ENCODE measurements at regions not wholly inside any gene's neighbourhood (a gene's known extent, or its start where the extent isn't known, plus 50 kb on each side); places are given as distances from the start of the nearest gene placed in this dataset.

DNA sequence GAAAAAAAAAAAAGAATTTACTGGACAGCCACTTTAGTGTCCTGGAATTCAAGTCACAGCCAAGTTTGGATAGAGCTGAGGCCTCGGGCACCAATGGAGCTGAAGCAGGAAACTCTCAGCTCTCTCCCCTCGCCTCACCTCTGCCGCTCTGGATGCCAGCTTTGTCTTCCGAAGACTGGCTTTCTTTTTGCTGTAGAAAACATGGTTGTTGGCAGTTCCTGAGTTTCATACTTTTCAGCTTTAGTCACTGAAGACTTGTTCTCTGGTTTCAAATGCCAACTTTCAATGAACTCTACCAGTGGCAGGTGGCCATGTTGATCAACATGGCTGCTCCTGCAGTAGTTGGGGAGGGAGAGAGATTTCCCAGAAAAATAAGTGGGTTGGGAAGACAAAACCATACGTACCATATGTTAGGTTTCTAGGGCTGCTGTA is 142.2 kb downstream of the SNX18 start:
- DNase-seq (ENCODE audit: low read depth in 3 of 3, low spot score in 2 of 3), result no peak

DNA sequence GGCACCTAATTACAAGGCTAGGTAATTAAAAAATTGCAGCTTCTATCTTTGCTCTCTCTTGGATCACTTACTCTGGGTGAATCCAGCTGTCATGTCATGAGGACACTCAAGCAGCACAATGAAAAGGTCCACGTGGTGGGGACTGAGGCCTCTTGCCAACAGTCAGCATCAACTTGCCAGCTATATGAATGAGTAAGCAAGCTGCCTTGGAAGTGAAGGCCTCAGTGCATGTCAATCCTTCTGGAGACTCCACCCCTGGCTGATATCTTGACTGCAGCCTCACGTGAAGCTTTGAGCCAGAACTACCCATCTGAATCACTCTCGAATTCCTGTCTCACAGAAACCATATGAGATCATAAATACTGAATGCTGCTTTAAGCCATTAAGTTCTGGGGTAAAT is 140.5 kb downstream of the SNX18 start:
- DNase-seq (ENCODE audit: low read depth in 3 of 3, low spot score in 2 of 3), result no peak

DNA sequence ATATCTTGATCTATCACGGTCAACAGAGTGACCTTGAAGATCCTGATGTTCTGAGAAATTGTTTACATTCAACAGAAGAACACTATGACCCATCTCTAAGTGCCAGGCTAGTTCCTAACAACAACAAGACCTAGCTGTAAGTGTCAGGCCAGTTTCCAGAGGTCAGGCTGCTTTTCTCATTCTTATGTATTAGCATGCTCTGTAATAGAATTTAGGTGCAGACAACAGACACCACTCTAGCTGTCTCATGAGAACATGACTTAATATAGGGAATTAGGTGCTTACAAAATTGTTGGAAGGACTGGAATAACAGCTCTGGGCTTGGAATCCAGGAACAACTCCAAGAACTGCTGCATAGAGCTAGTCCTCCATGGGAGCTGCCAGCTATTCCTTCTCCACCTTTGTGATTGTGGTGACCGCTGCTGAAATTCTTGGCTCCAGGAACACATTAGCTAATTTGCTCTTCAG is 138.7 kb downstream of the SNX18 start:
- no peak for DNase-seq (ENCODE audit: low read depth in 3 of 3, low spot score in 2 of 3)

DNA sequence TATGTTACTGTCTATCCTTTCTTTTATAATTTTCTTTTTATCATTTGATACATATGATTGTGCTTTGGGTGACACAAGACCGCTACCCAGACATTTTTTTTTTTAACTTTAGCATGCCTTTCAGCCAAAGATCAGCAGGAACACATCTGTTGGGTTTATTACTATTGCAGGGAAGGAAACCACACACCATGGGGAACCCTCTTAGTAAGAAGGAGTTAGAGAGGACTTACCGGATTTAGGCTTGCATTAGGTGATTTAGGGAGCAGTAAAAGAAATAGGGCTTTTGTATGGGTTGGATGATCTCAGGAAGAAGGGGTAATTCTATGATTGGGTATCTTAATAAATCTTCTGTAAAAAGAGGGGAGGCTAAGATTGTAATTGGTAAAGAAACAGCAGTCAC is 138.2 kb downstream of the SNX18 start:
- DNase-seq (ENCODE audit: low read depth in 3 of 3, low spot score in 2 of 3), result no peak

DNA sequence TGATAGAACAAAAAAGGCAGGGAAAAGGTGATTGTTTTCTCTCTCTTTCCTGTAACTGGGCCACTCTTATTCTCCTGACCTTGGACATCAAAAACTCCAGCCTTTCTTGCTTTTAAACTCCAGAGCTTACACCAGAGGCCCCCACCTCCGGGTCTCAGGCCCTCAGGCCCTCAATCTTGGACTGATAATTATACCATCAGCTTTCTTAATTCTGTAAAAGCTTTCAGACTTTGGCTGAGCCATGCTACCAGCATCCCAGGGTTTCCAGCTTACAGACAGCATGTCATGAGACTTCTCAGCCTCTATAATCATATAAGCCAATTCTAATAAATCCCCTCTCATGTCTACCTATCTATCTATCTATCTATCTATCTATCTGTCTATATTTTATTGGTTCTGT is 137.7 kb downstream of the SNX18 start:
- DNase-seq (ENCODE audit: low read depth in 3 of 3, low spot score in 2 of 3), result no peak

DNA sequence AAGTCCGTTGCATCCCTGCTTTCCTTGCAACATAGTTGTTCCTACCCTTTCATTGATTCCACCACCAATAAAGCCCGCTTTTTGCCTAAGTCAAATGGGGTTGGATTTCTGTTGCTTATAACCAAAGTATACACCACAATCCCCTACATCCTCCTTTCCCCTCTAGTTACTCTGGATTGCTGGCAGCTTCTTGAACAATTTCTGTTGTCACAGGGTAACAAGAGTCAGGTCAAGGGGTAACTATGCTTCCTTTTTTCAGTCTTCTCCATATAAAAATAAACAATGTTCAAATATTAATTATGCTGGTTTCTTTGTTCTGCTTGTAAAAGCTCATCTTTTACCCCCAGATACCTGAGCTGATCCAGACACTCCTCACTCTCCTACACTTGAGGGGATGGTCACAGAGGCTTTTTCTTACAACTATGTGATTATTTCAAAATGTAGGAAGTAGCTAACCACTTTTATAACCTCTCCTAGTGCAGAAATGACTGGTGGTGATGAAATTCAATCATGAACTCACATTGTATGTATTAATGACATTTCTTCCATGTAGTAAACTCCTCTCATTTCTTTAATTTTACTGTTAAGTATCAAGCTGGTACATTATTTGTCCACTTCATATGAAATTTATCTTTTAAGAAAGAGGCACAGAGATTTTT is 136.5 kb downstream of the SNX18 start:
- DNase-seq (ENCODE audit: low read depth in 3 of 3, low spot score in 2 of 3), result no peak

DNA sequence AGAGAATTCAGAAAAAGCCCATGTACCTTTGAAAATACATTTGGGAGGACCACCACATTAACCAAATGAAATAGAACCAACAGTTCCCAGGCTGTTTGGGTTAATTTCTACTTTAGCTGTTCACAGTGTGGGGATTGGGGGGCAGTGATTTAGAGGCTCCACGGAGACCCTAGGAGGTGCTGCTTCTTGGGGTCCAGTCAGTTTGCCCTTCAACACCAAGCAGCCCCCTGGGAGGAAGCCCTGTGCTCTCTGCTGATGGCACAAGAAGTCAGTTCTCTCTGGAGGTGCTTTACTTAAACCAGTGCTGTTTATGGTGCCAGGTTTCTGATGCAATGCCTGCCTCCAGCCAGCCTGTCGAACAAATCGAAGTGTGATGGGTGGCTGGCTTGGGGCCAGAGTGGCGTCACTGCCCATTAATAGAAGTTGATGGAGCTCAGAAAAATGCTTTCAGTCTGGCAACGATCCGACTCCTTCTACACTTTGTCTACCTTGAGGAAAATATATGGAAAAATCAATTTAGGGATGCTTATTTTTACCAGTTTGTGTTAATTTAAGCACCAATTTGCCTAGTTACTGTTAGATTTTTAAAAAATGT is 134.0 kb downstream of the SNX18 start:
- no peak for DNase-seq (ENCODE audit: low read depth in 3 of 3, low spot score in 2 of 3)

DNA sequence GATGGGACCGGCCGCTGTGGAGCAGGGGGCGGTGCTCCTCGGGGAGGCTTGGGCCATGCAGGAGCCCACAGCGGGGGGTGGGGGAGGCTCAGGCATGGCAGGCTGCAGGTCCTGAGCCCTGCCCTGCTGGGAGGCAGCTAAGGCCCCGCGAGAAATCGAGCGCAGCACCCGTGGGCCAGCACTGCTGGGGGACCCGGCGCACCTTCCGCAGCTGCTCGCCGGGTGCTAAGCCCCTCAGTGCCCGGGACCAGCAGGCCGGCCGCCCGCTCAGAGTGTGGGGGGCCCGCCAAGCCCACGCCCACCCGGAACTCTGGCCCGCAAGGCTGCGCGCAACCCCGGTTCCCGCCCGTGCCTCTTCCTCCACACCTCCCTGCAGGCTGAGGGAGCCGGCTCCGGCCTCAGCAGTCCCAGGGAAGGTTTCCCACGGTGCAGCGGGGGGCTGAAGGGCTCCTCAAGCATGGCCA is 131.5 kb downstream of the SNX18 start:
- no peak for DNase-seq (ENCODE audit: low read depth in 3 of 3, low spot score in 2 of 3)

DNA sequence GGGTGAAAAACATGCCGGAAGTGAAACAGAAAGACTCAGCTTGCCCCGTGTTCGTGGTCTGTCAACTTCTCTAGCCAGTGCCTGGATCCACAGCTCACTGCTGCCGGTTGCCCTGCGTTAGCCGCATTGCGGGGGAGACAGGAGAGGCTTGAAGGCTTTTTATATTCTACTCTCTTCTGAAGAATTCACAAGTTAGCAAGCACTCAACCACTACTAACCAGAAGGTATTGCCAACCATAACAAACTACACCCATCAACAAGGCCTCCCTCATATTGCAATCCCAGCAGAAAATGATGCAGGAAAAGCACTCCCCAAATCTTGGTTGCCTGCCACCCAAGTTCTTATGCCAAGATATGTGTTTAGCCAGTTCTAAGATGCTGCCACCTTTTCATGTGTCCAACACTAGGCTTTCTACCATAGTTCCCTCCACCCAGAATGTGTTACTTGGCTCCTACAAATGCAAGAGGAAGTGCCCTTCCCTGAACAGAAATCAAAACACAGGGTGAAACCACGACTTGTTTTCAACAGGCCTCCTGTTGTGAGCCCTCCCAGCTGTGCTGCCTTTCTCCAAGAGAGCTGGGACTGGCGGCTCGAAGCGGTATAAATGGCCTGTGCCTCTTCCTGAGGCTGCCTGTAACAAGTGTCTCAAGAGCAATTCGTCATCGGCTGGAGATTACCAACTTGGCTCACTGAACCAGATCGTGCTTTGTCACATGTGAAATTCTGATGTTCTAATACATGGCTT is 129.0 kb downstream of the SNX18 start:
- DNase-seq (ENCODE audit: low read depth in 3 of 3, low spot score in 2 of 3), result peak in 1 of 3 donors; percentile 36

DNA sequence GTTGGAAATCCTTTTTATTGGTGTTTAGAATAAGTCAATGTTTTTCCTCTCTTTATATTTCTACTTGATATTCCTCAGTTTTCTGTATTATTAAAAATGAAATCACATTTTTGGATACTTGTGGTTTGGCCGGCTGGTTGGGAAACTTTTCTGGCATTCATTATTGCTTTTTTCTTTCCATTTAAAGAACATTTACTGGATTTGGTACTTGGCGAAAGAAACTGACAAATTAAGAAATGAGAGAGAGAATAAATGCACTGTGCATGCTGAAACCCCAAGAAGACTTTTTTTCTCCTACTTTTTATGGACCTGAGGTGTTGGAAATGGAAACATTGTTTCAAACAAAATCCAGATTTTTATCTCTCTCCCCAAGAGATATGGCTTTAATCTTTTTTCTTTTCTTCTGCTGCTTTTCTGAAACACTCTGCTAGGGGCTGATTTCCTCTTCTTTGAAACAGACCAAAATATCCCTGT is 128.4 kb downstream of the SNX18 start:
- no peak for DNase-seq (ENCODE audit: low read depth in 3 of 3, low spot score in 2 of 3)

DNA sequence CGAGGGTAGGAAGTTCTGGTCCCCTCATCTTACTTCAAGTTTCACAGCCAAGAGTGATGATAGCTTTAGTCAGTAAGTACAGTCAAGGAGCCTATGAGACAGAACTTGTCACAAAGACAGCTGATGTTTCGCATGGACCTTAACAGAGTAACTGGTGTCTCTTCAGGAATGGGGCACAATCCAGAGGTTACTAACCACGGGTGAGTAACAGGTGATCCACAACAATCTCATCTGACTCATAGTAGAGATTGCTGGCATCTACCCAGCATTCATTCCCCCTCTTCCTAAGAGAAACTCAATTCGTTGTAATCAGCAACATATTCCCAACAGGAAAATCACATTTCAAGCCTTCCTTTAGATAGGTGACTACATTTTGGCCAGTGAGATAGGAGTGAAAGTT is 126.7 kb downstream of the SNX18 start:
- no peak for DNase-seq (ENCODE audit: low read depth in 3 of 3, low spot score in 2 of 3)

DNA sequence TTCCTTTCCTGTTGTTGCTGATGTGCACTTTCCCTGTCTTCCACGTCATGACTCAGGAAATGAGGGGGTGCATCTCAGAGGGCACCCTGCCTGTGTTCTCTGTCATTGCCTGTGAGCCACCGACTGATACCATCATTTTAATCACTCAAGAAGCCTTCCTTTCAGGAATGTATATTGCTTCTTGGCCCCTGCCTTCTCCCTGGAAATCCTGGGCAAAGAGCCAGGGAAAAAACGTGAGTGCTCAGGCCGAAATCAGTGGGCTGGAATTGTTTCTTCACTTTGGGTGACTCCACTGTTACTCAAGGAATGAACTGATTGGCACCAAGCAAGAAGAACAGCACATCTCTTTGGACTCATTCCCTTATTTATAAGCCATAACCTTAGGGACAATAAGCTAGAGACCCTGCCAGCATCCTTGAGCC is 126.1 kb downstream of the SNX18 start:
- no peak for DNase-seq (ENCODE audit: low read depth in 3 of 3, low spot score in 2 of 3)

DNA sequence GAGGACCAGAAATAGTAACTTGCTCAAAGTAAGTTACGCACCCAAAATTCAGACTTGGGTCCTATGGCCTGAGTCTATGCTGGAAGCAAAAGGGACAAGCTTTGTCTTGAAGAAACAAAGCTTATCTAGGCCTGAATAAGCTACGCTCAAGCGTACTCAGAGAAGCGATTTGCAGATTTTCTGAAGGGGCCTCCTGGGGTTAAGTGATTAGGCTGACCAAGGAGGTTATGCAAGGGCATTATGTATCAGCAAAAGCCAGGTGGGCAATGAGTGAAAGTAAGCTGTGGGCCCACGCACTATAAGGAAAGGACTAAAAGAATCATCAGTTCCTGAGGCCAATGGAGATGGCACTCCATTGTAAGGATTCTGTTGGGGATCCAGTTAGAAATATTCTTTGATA is 122.1 kb downstream of the SNX18 start:
- no peak for DNase-seq (ENCODE audit: low read depth in 3 of 3, low spot score in 2 of 3)

DNA sequence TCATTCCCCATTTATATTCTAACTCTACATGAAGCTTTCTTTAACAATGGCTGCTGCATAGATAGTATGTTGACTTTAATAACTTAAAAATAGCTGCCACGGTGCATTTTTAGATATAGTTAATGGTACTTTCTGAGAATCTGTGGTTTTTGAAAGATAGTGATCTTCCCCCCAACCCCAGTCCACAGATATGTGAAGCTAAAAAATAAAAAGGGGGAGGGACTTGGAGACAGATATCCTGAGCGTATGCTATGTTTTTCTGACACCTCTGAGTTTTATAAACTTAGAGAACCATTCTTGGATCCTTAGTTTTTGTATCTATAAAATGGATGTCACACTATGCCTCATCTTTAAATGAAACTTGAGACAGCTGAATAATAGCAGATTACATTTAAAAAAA is 120.5 kb downstream of the SNX18 start:
- no peak for DNase-seq (ENCODE audit: low read depth in 3 of 3, low spot score in 2 of 3)

DNA sequence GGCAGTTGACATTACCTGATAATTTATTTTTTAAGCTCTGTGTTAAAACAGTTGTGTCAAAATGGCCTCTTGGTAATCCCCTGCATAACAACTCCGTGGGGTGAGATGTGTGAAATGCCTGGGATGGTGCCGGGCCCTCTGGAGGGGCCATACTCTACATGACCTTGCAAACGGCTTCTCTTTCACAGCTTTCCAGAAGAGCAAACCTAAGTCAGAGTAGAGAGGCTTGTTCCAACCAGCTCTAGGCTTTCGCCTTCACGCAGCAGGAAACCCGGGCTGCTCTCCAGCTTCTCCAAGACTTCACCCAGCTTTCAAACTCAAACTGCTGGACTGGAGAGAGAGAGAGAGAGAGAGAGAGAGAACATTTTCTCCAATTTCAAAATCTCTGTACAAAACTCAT is 120.1 kb downstream of the SNX18 start:
- no peak for DNase-seq (ENCODE audit: low read depth in 3 of 3, low spot score in 2 of 3)

DNA sequence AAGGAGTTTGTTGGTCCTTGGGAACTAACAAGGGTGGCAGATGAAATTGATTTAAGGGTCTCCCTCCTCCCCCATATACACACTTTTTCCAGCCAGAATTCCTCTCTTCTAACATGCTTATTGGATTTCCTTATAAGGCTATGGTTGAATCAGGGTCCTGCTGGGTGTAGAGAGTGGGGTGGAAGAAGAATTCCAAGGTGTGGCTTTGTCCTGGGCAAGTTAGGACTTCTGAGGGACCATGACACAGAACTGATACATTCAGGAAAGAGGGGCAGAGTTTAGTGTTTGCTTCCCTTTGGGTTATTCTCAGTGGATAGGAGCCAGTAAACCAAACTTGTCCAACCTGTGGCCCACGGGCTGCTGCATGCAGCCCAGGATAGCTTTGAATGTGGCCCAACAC is 116.5 kb downstream of the SNX18 start:
- no peak for DNase-seq (ENCODE audit: low read depth in 3 of 3, low spot score in 2 of 3)

DNA sequence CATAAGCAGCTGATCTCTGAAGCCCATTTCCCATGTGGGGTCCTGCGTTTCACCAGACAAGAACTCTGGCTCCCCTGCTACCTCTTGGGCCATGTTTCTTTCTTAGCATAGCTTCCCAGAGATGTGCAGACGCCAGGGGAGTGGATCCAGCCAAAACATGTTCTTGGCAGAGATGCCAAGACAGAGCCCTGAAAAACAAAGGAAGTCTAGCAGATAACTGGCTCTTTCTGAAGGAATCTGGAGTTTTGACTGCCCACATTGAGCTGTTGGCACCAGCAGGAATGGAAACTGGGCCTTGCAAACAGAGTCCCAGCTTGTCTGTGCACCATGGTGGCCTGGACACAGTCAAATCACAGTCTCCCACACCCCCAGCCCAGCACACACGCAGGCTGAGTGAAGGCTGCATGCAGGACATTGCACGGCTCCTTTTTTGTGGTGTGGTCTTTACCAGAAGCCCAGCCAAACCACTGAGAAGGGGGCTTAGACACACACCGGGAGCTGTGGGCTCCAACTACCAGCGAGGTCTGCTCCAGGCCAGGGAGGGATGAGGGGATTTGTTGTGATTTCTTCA is 114.7 kb downstream of the SNX18 start:
- DNase-seq (ENCODE audit: low read depth in 3 of 3, low spot score in 2 of 3), result no peak

DNA sequence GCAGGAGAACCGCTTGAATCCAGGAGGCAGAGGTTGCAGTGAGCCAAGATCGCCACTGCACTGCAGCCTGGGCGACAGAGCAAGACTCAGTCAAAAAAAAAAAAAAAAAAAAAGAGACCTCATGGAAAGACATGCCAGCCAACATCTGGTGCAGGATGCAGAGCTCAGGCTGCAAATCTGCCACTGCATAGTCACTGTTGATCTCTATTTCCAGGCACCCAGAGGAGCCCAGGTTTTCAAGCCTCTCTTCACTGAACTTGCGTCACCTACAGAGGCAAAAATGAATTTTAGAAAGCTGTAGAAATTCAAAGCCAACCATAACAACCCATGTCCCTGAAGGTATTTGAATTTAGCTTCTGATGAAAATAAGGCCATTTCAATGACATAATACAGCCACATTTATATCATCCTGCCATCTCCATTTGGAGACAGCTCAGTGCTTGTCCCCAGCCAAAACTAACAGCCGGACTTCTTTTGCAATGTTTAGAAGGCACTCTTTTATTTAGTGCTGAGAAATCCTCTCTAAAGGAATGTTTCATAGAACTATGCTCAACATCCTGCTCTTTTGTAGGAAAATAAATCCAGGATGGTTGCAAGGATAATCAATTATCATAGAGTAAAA is 113.3 kb downstream of the SNX18 start:
- no peak for DNase-seq (ENCODE audit: low read depth in 3 of 3, low spot score in 2 of 3)

DNA sequence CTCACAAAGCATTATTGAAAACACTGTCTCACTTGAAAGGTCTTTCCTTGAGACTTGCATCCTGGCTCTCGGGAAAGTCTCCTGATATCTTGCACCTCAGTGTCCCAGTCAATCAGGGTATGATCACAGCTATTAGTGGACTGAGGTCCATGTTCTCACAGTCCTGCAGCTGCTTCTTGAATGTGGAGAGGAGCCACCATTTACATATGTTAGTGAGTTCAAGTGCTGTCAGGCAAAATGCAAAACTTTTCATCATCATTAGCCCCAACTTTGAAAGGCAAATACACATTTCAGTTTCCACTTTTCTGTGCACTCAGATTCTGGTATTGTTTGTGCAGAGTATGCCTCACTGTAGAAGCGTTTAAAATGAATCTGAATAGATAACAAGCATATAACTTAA is 111.6 kb downstream of the SNX18 start:
- DNase-seq (ENCODE audit: low read depth in 3 of 3, low spot score in 2 of 3), result no peak

DNA sequence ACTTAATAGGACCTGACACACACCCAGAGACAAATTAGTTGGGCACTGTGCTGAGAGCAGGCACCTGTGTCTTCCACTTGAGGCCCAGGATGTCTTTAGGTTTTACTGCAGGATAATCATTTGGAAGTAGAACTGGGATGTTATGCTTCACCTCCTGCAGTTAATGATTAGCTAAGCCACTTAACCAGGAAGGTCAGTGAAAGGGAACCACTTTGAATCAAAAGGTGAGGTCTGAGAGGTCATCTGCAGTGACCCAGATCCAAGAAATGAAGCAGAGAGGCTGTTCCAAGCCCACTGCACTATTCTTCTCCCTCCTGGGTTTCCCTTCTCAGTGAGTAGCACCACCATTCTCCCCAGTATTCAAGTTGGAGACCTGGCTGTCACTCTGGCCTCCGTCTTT is 110.5 kb downstream of the SNX18 start:
- DNase-seq (ENCODE audit: low read depth in 3 of 3, low spot score in 2 of 3), result no peak

DNA sequence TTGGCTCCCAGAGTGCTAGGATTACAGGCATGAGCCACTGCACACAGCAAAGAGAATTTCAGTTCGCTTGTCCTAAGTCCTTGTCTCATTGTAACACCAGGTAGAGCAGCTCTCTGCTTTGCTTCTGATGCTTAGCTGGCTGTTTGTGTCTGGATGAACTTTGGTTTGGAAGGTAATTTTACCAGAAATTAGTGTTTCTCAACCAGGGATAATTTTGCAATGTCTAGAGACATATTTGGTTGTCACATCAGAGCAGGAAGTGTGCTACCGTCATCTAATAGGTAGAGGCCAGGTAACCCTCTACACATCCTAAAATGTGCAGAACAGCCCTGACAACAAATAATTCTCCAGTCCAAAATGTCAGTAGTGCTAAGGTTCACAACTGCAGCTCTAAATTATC is 108.8 kb downstream of the SNX18 start:
- no peak for DNase-seq (ENCODE audit: low read depth in 3 of 3, low spot score in 2 of 3)
